Lower lobe of right lung (tissue), 2 donors: ENCODE measurements at regions not wholly inside any gene's neighbourhood (a gene's known extent, or its start where the extent isn't known, plus 50 kb on each side); places are given as distances from the start of the nearest gene placed in this dataset.

Experiments used
- ATAC-seq, 2 donors: fragments of 200-7000 bp; cut with Tn5 transposase; one replicate each; pipeline ENCODE4 v1.9.1; 2020 to 2022; ENCODE audit warnings: mild to moderate bottlenecking in 2 of 2, moderate library complexity in 2 of 2
- DNase-seq: peaks from one replicate; pipeline ENCODE4 v3.0.0-alpha.2; 2020
- H3K27ac ChIP-seq: fragments of 200-600 bp; one replicate; pipeline ENCODE4 v1.8.0; 2022
- H3K27me3 ChIP-seq: fragments of 200-600 bp; one replicate; pipeline ENCODE4 v1.8.0; 2022; ENCODE audit warnings: low read depth
- H3K36me3 ChIP-seq: fragments of 200-600 bp; one replicate; pipeline ENCODE4 v1.8.0; 2022; ENCODE audit warnings: mild to moderate bottlenecking
- H3K4me1 ChIP-seq: fragments of 200-600 bp; one replicate; pipeline ENCODE4 v1.8.0; 2022
- H3K4me3 ChIP-seq: fragments of 200-600 bp; one replicate; pipeline ENCODE4 v1.8.0; 2022; ENCODE audit warnings: mild to moderate bottlenecking
- H3K9me3 ChIP-seq: fragments of 200-600 bp; one replicate; pipeline ENCODE4 v1.8.0; 2022
- intact Hi-C: fragments of 100-400 bp; cut with DNase I; formaldehyde crosslinking; loops from one replicate; pipeline ENCODE4 v1.11.0; 2022
- TF ChIP-seq, protein P1 (sequence below): fragments of 200-600 bp; IDR thresholded peaks from one replicate; pipeline ENCODE4 v1.8.0; 2022; ENCODE audit warnings: antibody characterized with exemption, mild to moderate bottlenecking
- donor health status: DM: no; HTN: yes; CAD: no; lungs with severe emphysema.

DNA sequence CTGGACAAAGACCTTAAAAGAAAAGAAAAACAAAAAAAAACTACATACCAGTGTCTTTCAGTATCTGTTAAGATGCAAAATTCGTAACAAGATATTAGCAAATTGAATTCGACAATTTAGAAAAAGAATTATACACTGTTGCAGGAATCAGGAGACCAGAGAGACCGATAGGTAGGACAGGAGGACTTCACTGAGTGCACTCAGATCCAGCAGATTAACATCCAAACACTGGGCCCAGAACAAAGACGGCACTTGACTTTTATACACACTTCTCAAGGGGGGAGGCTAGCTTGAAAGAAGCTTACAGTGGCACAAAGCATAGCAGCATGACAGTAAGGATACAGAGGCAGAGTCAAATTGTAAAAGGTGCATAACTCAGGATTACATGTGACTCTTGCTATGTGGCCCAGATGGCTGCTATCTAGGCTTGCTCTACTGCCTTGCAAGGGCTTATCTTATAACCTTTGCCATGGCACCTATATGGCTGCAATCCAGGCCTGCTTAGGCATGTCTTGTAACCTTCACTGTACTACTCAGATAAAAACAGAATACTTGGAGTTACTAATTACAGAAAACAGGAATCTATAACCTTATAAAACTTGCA is 507.3 kb upstream of the LRRTM4 start:
- no peak for ATAC-seq

DNA sequence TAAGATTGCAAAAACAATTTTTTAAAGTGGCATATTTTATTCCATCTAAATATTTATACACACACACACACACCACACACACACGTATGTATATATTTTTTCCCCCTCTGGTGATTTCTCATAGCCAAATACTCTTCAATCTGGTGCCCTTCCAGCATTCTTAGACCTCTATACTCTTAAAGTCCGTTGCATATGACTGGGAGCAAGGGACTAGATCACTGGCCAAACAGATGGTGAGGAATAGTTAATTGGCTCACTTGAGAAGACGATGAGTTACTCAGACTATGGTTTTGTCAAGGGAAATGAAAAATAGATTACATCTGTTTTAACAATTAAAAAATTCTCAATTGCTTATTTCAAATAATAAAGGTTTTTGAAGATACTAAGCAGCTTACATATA is 512.5 kb upstream of the LRRTM4 start:
- Histone ChIP-seq H3K27ac (no peak overlapping the region), H3K36me3 (no peaks in the 10 kb centered on the region), H3K4me3 (no peak overlapping the region), H3K9me3 (peaks cover 3% of the 10 kb centered on the region), H3K27me3 (no peaks in the 10 kb centered on the region), H3K4me1 (no peaks in the 10 kb centered on the region)
- DNase-seq (no peak), ATAC-seq (no peak)
- TF ChIP-seq, protein P1, sequence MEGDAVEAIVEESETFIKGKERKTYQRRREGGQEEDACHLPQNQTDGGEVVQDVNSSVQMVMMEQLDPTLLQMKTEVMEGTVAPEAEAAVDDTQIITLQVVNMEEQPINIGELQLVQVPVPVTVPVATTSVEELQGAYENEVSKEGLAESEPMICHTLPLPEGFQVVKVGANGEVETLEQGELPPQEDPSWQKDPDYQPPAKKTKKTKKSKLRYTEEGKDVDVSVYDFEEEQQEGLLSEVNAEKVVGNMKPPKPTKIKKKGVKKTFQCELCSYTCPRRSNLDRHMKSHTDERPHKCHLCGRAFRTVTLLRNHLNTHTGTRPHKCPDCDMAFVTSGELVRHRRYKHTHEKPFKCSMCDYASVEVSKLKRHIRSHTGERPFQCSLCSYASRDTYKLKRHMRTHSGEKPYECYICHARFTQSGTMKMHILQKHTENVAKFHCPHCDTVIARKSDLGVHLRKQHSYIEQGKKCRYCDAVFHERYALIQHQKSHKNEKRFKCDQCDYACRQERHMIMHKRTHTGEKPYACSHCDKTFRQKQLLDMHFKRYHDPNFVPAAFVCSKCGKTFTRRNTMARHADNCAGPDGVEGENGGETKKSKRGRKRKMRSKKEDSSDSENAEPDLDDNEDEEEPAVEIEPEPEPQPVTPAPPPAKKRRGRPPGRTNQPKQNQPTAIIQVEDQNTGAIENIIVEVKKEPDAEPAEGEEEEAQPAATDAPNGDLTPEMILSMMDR: no peak
- intact Hi-C loops: no loop called here

More for the DNA sequence above, 507.3 kb upstream of the LRRTM4 start:
- TF ChIP-seq, protein P1: no peak
- no peaks in the 10 kb centered on the region for H3K4me1 ChIP-seq
- intact Hi-C loops: no loop called here
- H3K36me3 ChIP-seq: no peaks in the 10 kb centered on the region
- H3K9me3 ChIP-seq: peaks cover 19% of the 10 kb centered on the region
- no peak overlapping the region for H3K4me3 ChIP-seq
- no peaks in the 10 kb centered on the region for H3K27me3 ChIP-seq
- H3K27ac ChIP-seq: no peak overlapping the region
- no peak for DNase-seq

DNA sequence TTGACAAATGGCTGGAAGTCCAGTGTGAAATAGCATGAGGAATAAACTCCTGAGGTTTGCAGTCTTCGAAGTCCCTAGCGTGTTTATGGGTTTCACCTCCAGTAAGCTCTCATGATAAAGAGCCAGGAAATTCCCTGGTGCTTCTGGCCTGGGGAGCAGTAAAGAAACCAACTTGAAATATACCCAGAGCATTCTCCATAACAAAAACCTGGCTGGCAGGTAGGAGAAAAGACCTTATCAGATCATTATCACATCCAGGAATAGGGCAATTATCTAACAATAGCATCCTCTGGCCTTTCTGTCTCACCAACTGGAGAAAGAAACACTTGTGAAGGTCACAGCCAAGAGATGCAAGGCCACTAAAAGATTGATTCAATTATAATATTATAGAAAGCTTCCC is 513.6 kb upstream of the LRRTM4 start:
- no peaks in the 10 kb centered on the region for H3K27me3 ChIP-seq
- H3K4me1 ChIP-seq: no peaks in the 10 kb centered on the region
- H3K4me3 ChIP-seq: no peak overlapping the region
- TF ChIP-seq, protein P1: no peak
- no peak for DNase-seq
- H3K9me3 ChIP-seq: no peaks in the 10 kb centered on the region
- ATAC-seq: no peak
- no peaks in the 10 kb centered on the region for H3K36me3 ChIP-seq
- intact Hi-C loops: no loop called here
- no peak overlapping the region for H3K27ac ChIP-seq

DNA sequence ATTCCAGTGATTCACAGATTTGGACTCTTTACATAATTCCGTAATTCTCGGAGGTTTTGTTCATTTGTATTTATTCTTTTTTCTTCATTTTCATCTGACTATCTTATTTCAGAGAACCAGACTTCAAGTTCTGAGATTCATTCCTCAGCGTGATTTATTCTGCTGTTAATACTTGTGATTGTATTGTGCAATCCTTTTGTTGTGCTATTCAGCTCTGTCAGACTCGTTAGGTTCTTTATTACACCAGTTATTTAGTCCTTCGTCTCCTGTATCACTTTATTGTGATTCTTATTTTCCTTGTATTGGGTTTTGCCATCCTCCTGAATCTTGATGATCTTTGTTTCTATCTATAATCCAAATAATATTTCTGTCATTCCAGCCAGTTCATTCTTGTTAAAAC is 529.3 kb upstream of the LRRTM4 start:
- Histone ChIP-seq H3K36me3 (no peaks in the 10 kb centered on the region), H3K27me3 (no peaks in the 10 kb centered on the region), H3K9me3 (no peaks in the 10 kb centered on the region), H3K4me1 (no peaks in the 10 kb centered on the region), H3K4me3 (no peak overlapping the region), H3K27ac (no peak overlapping the region)
- ATAC-seq: no peak
- DNase-seq: no peak
- TF ChIP-seq, protein P1: no peak
- intact Hi-C loops: no loop called here

DNA sequence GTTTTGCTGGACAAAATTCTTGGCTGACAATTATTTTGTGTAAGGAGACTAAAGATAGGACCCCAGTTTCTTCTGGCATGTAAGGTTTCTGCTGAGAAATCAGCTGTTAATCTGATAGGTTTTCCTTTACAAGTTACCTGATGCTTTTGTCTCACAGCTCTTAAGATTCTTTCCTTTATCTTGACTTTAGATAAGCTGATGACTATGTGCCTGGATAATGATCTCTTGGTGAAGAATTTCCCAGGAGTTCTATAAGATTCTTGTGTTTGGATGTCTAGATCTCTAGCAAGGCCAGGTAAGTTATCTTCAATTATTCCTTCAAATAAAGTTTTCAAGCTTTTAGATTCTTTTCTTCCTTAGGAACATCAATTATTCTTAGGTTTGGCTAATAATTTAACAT is 534.8 kb upstream of the LRRTM4 start:
- Histone ChIP-seq H3K4me1 (no peaks in the 10 kb centered on the region), H3K36me3 (no peaks in the 10 kb centered on the region), H3K4me3 (no peak overlapping the region), H3K27ac (no peak overlapping the region), H3K9me3 (no peaks in the 10 kb centered on the region), H3K27me3 (no peaks in the 10 kb centered on the region)
- DNase-seq (no peak), ATAC-seq (no peak)
- TF ChIP-seq, protein P1: no peak
- intact Hi-C loops: no loop called here
